GM21737 (cell line): ENCODE measurements at regions not wholly inside any gene's neighbourhood (a gene's known extent, or its start where the extent isn't known, plus 50 kb on each side); places are given as distances from the start of the nearest gene placed in this dataset.

Experiments used
- ATAC-seq: cut with Tn5 transposase; IDR thresholded peaks from one replicate; pipeline ENCODE4 v1.9.1; 2021; ENCODE audit warnings: mild to moderate bottlenecking, moderate library complexity; ENCODE audit not compliant: unreplicated experiment

- ATAC-seq = no peak
Measured at GRCh38 chr14:34003082-34003668, 52.3 kb upstream of the EGLN3 start.
